Adrenal gland (tissue), 9 donors: ENCODE measurements at regions not wholly inside any gene's neighbourhood (a gene's known extent, or its start where the extent isn't known, plus 50 kb on each side); places are given as distances from the start of the nearest gene placed in this dataset.

ENCODE experiments used
- DNase-seq, 7 donors: peaks; one replicate each; pipeline ENCODE4 v3.0.0-alpha.2; 2019 to 2020
- H3K27ac ChIP-seq, 5 donors: fragments of 200-600 bp; sonication (generic) in 4 of 5; 1 replicate in 3 of 5; 2 replicates in 2 of 5; pipeline versions ENCODE4 v1.5.1 to v1.8.0; 2016 to 2020; ENCODE audit warnings: mild to moderate bottlenecking in 1 of 5
- H3K27me3 ChIP-seq: fragments of 200-600 bp; 2 replicates; pipeline ENCODE4 v1.8.0; 2021
- H3K36me3 ChIP-seq, 2 donors: fragments of 200-600 bp; replicated peaks in 1 of 2; 1 replicate in 1 of 2; 2 replicates in 1 of 2; pipeline versions ENCODE4 v1.5.1 to v1.8.0; 2018 to 2022
- H3K4me1 ChIP-seq, 2 donors: fragments of 200-600 bp; replicated peaks in 1 of 2; 1 replicate in 1 of 2; 2 replicates in 1 of 2; pipeline versions ENCODE4 v1.5.1 to v1.8.0; 2018 to 2021
- H3K4me3 ChIP-seq, 4 donors: fragments of 200-600 bp; sonication (generic) in 3 of 4; one replicate each; pipeline ENCODE4 v1.5.1; 2016 to 2018
- H3K9me3 ChIP-seq, 3 donors: fragments of 200-600 bp; sonication (generic) in 1 of 3; replicated peaks in 1 of 3; 1 replicate in 2 of 3; 2 replicates in 1 of 3; pipeline versions ENCODE4 v1.5.1 to v1.8.0; 2016 to 2021
- CTCF ChIP-seq, 6 experiments: fragments of 450-650 bp in 4 of 6; fragments of 200-600 bp in 2 of 6; sonication (generic) in 1 of 6; IDR thresholded peaks; 1 replicate in 5 of 6; 2 replicates in 1 of 6; pipeline versions ENCODE4 v1.5.1 to v1.8.0; 2016 to 2021; ENCODE audit warnings: antibody characterized with exemption in 6 of 6, mild to moderate bottlenecking in 2 of 6, moderate library complexity in 1 of 6
- POLR2A ChIP-seq, 2 donors: fragments of 450-650 bp; IDR thresholded peaks; one replicate each; pipeline ENCODE4 v1.6.1; 2017; ENCODE audit warnings: antibody characterized with exemption in 2 of 2, mild to moderate bottlenecking in 2 of 2, moderate library complexity in 1 of 2
- WGBS, 4 donors: extraction: QIAGEN DNeasy Blood & Tissue Kit in 2 of 4; methylation state at CpG; one replicate each; pipeline versions ENCODE4 v1.1.5 to v1.1.7; 2013 to 2017; 5-methylcytosine and 5-hydroxymethylcytosine counted together
- intact Hi-C, 2 donors: fragments of 100-400 bp; cut with DNase I; formaldehyde crosslinking; loops; one replicate each; pipeline versions ENCODE4 v1.14.1 to v1.15.0; 2022 to 2023
- donor health status: healthy with polysubstance abuse.
- donor health status: Bipolar disorder and iron deficiency.
- donor health status: DM: yes; HTN: yes; CAD: no.
- donor health status: DM: no; HTN: no; CAD: no.
- donor health status: DM: no; HTN: no; CAD: no.

- Histone ChIP-seq H3K27ac (peak overlapping the region in 4 of 5 donors; percentile 11 to 62 (median 36)), H3K4me3 (no peak overlapping the region), H3K4me1 (peaks cover 4 to 30% of the 10 kb centered on the region in 2 donors), H3K27me3 (no peaks in the 10 kb centered on the region), H3K36me3 (no peaks in the 10 kb centered on the region), H3K9me3 (no peaks in the 10 kb centered on the region)
- WGBS, 4 donors, result 29 to 48% (median 42%) methylated on average over 3 of the region's 3 CpGs
- TF ChIP-seq POLR2A (IDR thresholded peaks at IDR 0.05), result no peak
- no peak for TF ChIP-seq CTCF (IDR thresholded peaks at IDR 0.05)
- no peak for DNase-seq
- intact Hi-C loops, result no loop called here
Observed at GRCh38 chr5:39520232-39520572, 95.4 kb upstream of the DAB2 start.

- Histone ChIP-seq H3K27ac (peak overlapping the region in 3 of 5 donors; percentile 10 to 62 (median 25)), H3K36me3 (no peaks in the 10 kb centered on the region), H3K4me1 (peaks cover 4 to 29% of the 10 kb centered on the region in 2 donors), H3K27me3 (no peaks in the 10 kb centered on the region), H3K9me3 (no peaks in the 10 kb centered on the region), H3K4me3 (no peak overlapping the region)
- WGBS, 4 donors, result 51 to 72% (median 62%) methylated on average over 3 of the region's 3 CpGs
- intact Hi-C loops, result no loop called here
- no peak for TF ChIP-seq CTCF (IDR thresholded peaks at IDR 0.05)
- no peak for TF ChIP-seq POLR2A (IDR thresholded peaks at IDR 0.05)
- no peak for DNase-seq
Observed at GRCh38 chr5:39519566-39520231, 94.9 kb upstream of the DAB2 start.

GRCh38 chr5:39519079-39519478 is 94.3 kb upstream of the DAB2 start:
- Histone ChIP-seq H3K9me3 (no peaks in the 10 kb centered on the region), H3K27me3 (no peaks in the 10 kb centered on the region), H3K4me3 (no peak overlapping the region), H3K4me1 (peaks cover 4 to 24% of the 10 kb centered on the region in 2 donors), H3K36me3 (no peaks in the 10 kb centered on the region), H3K27ac (no peak overlapping the region)
- intact Hi-C loops, result no loop called here
- no peak for DNase-seq
- TF ChIP-seq POLR2A (IDR thresholded peaks at IDR 0.05) (no peak), CTCF (IDR thresholded peaks at IDR 0.05) (no peak)

- H3K36me3 ChIP-seq, result no peaks in the 10 kb centered on the region
- no peak overlapping the region for H3K4me3 ChIP-seq
- no peak overlapping the region for H3K27ac ChIP-seq
- TF ChIP-seq POLR2A (IDR thresholded peaks at IDR 0.05), result no peak
- TF ChIP-seq CTCF (IDR thresholded peaks at IDR 0.05), result no peak
- H3K9me3 ChIP-seq, result no peaks in the 10 kb centered on the region
- DNase-seq, result no peak
- no peaks in the 10 kb centered on the region for H3K27me3 ChIP-seq
- peaks cover 7 to 24% of the 10 kb centered on the region in 2 donors for H3K4me1 ChIP-seq
- WGBS, 4 donors, result 33 to 45% (median 36%) methylated on average over 3 of the region's 3 CpGs
- intact Hi-C loops, result no loop called here
Observed at GRCh38 chr5:39518516-39518915, 93.7 kb upstream of the DAB2 start.
